SK-N-MC (cell line): ENCODE measurements at regions not wholly inside any gene's neighbourhood (a gene's known extent, or its start where the extent isn't known, plus 50 kb on each side); places are given as distances from the start of the nearest gene placed in this dataset.

Source experiments
- EZH2 ChIP-seq: fragments of 200-600 bp; sonication (generic); IDR thresholded peaks from one replicate; pipeline ENCODE4 v1.6.1; 2017; ENCODE audit warnings: antibody characterized with exemption
- POLR2AphosphoS5 ChIP-seq: IDR thresholded peaks from 2 replicates; pipeline ENCODE4 v1.6.1; 2012; ENCODE audit warnings: mild to moderate bottlenecking, low read depth, low read length, borderline replicate concordance

DNA sequence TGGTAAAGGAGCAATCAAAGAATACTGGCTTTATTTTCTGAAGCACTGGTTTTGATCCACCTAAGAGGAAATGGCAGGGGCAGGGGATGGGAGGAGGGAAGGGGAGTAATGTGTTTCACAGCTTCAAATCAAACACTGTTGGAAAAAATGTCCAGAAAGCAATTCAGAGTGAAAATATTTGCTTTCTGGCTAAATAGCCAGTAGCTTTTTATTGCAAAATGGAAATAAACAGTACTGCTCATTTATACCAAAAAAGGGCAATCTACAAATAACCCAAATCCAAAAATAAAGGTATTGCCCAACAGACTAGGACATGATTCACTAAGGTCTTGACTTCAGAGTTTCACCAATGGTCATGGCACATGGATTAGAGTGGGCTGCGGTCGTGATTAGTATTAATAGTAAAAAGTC lies 279.3 kb upstream of the THBS1 start:
- TF ChIP-seq POLR2AphosphoS5 (no peak), EZH2 (no peak)
